NCI-H1436 (cell line): ENCODE measurements at regions not wholly inside any gene's neighbourhood (a gene's known extent, or its start where the extent isn't known, plus 50 kb on each side); places are given as distances from the start of the nearest gene placed in this dataset.

Experiments
- DNase-seq: peaks from one replicate; lab custom pipeline; 2025; lab: John Stamatoyannopoulos, UW

GRCh38 chr2:120548627-120549608 is 186.8 kb upstream of the GLI2 start:
- DNase-seq, result no peak

DNA sequence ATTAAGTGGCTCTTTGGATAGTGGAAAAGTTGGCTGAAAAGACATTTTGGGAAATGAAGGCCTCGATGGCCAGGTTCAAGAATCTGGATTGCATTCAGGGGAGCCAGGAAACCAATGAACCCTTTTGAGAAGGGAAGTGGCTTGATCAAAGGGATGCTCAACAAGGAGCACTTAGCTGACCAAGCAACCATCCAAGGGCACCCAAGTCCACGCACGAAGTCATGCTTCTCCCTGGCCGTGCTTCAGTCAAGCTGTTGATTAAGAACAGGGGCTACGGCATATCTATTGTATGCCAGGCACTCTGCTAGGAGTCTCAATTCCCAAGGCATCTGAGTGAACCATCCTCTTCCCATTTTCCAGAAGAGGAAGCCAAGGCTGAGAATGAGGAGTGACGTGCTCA is 185.8 kb upstream of the GLI2 start:
- DNase-seq, result no peak

DNA sequence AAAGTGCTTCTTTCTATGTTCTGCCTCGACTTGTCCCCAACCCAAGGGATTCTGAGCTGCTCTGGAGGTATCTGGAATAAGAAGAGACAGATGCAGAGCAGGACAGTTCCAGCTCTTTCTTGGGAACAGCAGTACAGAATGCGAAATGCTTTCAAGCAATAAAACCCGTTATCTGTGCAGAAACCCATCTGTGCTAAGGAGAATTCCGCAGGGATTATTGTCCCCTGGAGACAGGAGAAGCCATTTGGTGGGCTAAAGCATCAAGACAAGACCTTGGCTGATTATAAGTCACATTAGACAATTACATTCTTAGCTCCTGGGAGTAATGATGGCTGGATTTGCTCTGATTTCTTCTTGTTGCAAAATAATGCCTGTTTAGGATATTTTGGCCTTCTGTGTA is 185.4 kb upstream of the GLI2 start:
- DNase-seq, result no peak

DNA sequence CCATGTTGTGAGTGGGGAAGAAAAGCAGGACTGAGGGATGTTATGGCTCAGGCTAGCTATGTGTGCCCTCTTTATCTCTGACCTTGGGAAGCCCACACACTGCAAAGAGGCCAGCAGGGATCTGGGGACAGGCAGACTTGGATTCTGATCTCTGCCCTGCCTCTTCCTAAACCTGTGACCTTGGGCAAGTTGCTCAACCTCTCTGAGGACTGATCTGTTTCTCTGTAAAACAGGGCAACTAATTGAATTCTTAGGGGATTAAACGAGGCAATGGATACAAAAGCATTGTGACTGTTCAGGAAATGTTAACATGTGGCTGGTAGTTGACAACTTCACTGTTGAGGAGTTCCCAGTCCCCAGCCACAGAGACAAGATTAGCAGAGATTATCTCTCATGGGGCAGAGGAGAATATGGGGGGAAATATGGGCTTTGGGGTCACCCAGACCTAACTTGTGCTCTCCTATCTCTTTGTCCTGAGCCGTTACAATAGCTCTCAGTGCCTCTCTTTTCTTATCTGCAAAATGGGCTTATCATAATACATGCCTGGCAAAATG is 184.7 kb upstream of the GLI2 start:
- DNase-seq, result no peak

DNA sequence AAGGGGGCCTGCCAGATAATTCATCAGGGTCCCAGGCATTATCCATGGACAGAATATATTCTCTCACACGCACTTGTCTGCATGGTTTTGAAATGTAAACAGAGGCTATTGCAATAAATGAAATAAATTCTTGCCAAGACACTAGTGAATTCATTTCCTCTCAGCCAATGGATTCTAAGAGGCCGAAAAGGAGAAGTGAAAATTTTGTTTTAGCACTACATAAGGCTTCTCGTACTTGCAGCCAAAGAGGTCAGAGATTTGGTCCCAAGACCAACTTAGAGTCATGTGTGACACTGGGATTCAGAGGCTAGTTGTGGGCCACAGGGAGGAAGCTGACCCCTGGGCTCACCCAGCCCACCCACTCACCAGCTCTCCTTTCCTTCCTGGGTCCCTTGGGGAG is 184.1 kb upstream of the GLI2 start:
- no peak for DNase-seq

DNA sequence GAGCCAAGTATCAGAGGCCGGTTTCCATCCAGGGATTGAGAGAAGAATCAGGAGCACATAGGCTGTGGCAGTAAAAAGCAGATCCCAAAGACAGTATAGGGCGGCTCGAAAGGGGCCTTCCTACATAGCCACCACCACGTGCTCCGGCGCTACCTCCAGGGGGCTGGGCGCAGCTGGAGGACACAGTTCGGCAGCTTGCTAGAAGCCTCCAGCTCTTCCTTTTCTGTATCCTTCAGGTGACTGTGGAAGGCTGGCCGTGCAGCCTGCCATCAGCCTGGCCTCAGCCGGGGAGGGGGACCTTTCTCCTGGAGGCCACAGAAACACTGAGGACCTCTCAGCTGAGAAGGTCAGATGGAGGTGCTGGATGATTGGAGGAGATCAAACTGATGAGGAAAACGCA is 183.6 kb upstream of the GLI2 start:
- DNase-seq, result no peak

DNA sequence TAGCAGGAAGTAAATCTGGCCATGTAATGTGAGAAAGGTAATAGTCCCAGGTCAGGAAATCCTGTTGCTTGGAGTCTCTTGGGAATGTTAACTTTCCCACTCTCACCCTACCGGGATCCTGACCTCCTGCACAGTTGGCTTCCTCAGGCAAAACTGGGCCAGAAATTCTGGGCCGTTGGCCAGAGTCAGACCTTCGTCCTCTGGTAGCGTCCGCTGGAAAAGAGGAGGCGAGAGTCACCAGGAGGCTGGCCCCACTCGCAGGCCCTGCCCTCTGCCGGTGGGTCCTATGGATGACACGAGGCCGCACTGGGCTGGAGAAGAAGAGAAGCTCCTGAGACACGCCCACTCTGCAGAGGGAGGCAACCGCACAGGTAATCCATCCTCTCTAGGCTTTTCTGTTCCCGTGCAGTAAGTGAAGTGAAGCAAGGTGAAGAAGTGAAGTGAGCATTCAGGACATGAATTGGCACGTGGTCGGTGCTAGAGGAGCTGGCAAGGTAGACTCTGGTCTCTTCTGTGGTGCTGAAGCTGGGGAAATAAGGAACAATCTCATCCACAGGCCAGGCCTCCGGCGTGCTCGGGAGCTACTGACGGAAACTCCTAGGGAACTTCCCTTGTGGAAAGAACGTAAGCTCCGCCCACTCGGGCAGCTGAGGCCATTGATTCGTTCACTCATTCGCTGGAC is 182.7 kb upstream of the GLI2 start:
- DNase-seq, result no peak

DNA sequence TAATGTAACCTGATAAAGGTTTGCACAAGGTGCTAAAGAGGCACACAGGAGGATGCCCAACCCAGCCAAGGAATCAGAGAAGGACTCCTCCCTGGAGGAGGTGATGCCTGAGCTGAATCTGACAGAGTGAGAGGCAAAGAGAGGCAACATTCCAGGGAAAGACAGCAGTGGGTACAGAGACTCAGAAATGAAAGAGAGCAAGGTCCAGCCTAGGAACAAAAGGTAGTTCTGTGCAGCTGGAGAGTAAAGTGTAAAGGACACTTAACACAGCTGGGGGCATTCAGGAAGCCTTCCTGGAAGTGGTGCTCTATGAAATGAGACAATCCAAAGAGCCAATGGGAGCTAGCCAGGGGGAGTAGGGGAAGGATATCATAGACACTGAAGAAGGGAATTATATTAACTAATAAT is 181.0 kb upstream of the GLI2 start:
- no peak for DNase-seq

DNA sequence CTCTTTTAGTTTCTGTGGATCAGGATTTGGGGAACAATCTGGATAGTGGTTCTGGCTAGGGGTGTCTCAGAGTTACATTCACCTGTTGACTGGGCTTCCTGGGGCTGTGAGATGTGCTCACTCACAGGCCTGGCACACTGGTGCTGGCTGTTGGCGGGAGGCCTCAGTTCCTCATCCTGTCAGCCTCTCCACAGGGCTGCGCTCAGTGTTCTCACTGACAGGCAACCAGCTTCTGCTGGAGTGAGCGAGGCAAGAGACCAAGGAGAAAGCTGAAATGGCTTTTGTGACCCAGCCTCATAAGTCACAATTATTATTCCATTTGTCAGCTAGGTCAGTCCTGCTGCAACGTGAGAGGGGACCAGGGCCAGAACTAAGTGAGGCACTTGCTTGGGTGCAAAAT is 180.6 kb upstream of the GLI2 start:
- no peak for DNase-seq

- no peak for DNase-seq
These were observed 178.8 kb upstream of the GLI2 start for GRCh38 chr2:120556911-120557310.

DNA sequence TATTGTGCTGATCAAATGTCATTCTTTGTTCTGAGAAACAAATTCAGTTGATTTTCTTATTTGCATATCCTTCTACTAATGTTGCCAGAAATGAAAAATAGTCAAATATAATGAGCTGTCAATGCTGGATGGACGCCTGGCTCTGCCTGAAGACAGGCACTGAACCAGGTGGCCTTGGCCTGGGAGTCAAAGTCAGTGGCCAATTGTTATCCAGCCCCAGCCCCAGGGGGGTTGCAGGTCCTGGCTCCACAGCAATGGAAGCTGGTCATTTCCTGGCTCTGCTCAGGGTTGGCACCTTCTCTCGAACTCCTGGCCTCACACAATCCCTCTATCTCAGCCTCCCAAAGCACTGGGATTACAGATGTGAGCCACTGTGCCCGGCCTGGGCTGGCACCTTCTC is 176.8 kb upstream of the GLI2 start:
- DNase-seq, result no peak

DNA sequence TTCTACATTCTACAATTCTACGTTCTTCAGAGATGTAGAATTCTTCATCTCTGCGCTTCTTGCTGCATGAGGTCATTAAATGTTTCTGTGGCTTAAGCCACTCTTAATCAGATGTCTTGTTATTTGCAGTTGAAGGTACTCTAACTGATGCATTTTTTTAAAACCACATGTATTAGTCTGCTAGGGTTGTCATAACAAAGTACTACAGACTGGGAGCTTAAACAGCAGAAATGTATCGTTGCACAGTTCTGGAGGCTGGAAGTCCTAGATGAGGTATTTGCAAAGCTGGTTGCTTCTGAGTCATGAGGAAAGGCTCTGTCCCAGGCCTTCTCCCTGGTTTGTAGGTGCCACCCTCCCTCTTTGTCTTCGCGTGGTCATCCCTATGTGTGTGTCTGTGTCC is 176.3 kb upstream of the GLI2 start:
- DNase-seq, result no peak

DNA sequence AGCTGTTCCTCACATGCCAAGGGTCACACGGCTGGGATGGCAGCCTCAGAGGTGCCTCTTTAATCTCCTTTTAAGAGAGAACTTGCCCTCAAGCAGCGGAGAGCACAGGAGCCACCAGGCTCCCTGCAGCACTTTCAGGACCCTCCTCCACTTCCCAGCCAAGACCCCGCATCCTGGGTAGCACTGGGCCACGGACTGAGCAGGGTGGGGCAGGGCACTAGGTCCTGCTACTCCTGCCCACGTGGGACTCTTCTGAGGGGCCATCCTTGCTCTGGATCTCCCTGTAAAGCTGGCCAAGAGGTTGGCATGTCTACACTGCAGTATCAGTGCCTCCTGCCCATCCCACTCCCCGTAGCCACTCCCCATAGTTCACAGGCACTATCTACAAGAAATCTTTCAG is 175.3 kb upstream of the GLI2 start:
- no peak for DNase-seq

DNA sequence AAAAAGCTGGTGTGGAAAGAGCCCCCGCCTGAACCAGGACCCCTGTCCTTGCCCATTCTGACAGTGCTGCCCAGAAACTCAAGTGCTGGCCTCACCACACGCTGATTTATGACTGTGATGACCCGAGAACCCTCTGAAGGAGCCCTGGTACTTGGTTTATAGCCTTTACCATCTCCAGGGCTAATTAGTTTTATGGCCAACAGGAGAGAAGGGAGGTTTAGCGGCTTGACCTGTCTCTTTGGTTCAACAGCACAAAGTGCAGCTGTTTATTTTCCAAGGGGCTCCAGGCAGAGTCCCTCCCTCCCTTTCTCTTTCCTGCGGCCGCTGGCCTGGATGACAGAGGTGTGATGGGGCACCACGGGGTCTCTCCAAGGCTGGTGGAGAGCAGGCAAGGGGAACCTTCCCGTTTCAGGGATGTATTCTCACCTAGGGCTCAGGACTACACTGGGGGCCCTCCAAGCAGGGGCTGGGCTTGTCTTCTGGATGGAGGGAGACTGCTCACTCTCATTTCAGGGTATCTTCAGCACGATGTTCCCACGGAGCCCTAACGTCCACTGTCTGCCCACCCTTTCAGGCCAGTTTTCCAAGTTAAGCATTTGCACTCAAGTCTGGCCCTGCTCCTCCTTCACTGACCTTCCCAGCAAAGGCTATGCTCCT is 174.2 kb upstream of the GLI2 start:
- no peak for DNase-seq

GRCh38 chr2:120562218-120563005 is 173.3 kb upstream of the GLI2 start:
- DNase-seq, result no peak

- no peak for DNase-seq
These were observed 172.1 kb upstream of the GLI2 start for GRCh38 chr2:120563616-120564015.

DNA sequence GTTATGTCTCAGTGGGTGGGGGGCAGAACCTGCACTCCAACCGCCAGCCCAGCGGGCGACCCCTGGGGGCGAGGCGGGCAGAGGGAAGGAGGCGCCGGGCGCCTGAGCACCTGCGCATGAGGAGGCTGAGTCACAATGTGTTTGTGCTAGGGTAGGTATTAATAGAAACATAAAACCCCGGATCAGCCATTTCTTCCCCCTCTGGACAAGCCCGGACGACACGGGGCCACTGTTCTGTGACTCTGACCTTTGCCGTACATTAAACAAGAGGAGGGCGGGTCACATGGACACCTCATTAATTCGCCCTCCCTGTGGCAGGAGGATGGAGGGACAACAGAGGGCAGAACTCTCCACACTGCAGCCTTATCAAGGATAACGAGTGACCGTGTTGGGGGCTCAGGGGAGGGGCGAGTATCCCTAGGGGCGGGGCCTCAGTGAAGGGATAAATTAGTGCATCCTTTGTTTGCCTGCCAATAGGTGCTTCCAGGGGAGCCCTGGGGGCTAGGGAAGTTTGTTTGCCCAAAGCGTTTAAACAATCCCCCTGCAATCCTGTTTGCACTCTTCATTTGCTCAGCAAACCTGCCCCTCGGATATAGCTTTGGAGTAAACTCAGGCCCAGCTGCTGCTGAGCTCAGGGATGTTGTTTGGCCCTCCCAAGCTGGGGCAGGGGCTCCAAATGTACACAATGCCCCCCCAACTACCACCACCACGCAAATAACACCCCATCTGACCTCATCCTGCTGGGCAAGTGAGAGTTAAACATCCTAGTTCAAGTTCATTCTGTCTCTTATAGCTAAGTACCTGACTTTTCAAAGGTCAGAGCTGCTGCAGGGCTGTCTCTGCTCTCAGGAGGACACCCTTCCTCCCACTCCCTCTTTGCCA is 171.2 kb upstream of the GLI2 start:
- DNase-seq, result no peak

- no peak for DNase-seq
These were observed 170.6 kb upstream of the GLI2 start for GRCh38 chr2:120565095-120565460.

DNA sequence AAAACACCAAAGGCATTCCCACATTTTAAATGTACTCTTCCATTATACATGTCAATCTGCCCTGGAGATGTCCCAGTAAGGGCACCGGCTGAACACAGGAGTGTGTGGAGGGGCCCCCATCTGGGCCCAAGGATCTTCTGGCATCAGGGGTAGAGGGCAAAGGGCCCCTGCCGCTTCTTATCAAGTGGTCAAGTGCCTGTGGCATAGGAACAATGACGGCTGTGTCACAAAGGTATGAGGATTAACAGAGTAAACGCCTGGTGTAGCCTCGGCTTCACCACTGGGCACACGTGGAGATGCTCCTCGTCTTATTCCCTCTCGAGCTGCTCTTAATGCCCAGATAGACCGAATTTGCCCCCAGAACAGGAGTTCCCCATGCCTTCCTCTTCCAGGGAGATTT is 169.7 kb upstream of the GLI2 start:
- no peak for DNase-seq

GRCh38 chr2:120566331-120567035 is 169.2 kb upstream of the GLI2 start:
- DNase-seq, result no peak
